Endodermal cell (in vitro differentiated cells): ENCODE measurements at regions not wholly inside any gene's neighbourhood (a gene's known extent, or its start where the extent isn't known, plus 50 kb on each side); places are given as distances from the start of the nearest gene placed in this dataset.

Experiments used
- DNase-seq: peaks from one replicate; pipeline ENCODE4 v3.0.0-alpha.2; 2017
- H3K27ac ChIP-seq: 2 replicates; pipeline ENCODE4 v1.5.1; 2013; ENCODE audit warnings: mild to moderate bottlenecking, low read depth, low read length, moderate library complexity
- H3K27me3 ChIP-seq: 2 replicates; pipeline ENCODE4 v1.6.1; 2013; ENCODE audit warnings: mild to moderate bottlenecking, low read length, moderate library complexity; ENCODE audit not compliant: insufficient read depth, control insufficient read depth, poor library complexity, severe bottlenecking
- H3K36me3 ChIP-seq: 2 replicates; pipeline ENCODE4 v1.7.0; 2013; ENCODE audit warnings: mild to moderate bottlenecking, low read length, moderate library complexity; ENCODE audit not compliant: control insufficient read depth, insufficient read depth
- H3K4me1 ChIP-seq: one replicate; pipeline ENCODE4 v1.7.0; 2013; ENCODE audit warnings: low read length; ENCODE audit not compliant: control insufficient read depth, insufficient read depth
- H3K4me3 ChIP-seq: 2 replicates; pipeline ENCODE4 v1.5.1; 2013; ENCODE audit warnings: mild to moderate bottlenecking, low read length, moderate library complexity
- H3K9ac ChIP-seq: 2 replicates; pipeline ENCODE4 v1.6.1; 2013; ENCODE audit warnings: mild to moderate bottlenecking, low read length, moderate library complexity; ENCODE audit not compliant: poor library complexity, severe bottlenecking; ENCODE audit errors: extremely low read depth
- H3K9me3 ChIP-seq: 2 replicates; pipeline ENCODE4 v1.6.1; 2013; ENCODE audit warnings: mild to moderate bottlenecking, low read length, moderate library complexity; ENCODE audit not compliant: control insufficient read depth
- H3K27ac Mint-ChIP-seq: 2 replicates; pipeline ENCODE4 v1.8.0; 2020; ENCODE audit warnings: mixed read lengths
- H3K27me3 Mint-ChIP-seq: 2 replicates; pipeline ENCODE4 v1.8.0; 2021; ENCODE audit warnings: mild to moderate bottlenecking, mixed read lengths; ENCODE audit not compliant: insufficient read depth
- H3K36me3 Mint-ChIP-seq: 2 replicates; pipeline ENCODE4 v1.8.0; 2020; ENCODE audit warnings: low read depth, mixed read lengths
- H3K4me1 Mint-ChIP-seq: 2 replicates; pipeline ENCODE4 v1.8.0; 2020; ENCODE audit warnings: mixed read lengths
- H3K4me3 Mint-ChIP-seq: 2 replicates; pipeline ENCODE4 v1.8.0; 2020; ENCODE audit warnings: mild to moderate bottlenecking, moderate library complexity, mixed read lengths
- H3K9me3 Mint-ChIP-seq: 2 replicates; pipeline ENCODE4 v1.8.0; 2020; ENCODE audit warnings: mild to moderate bottlenecking, mixed read lengths
- CTCF ChIP-seq: fragments of 200-600 bp; sonication (generic); conservative IDR thresholded peaks from 2 replicates; pipeline ENCODE4 v1.5.0; 2021; ENCODE audit warnings: antibody characterized with exemption, mild to moderate bottlenecking
- WGBS, 2 experiments: methylation state at CpG; one replicate each; pipeline versions ENCODE4 v1.1.5 to v1.1.7; 2013; ENCODE audit warnings: missing lambda C conversion rate in 2 of 2, mixed read lengths in 1 of 2; ENCODE audit not compliant: insufficient coverage in 1 of 2, insufficient read length in 1 of 2; 5-methylcytosine and 5-hydroxymethylcytosine counted together

- no peaks in the 10 kb centered on the region for H3K9me3 ChIP-seq
- no peak overlapping the region for H3K4me3 Mint-ChIP-seq
- H3K4me1 Mint-ChIP-seq: no peaks in the 10 kb centered on the region
- H3K9me3 Mint-ChIP-seq: peaks cover 9% of the 10 kb centered on the region
- DNase-seq: no peak
- peaks cover 49% of the 10 kb centered on the region for H3K27me3 Mint-ChIP-seq
- H3K27ac Mint-ChIP-seq: no peak overlapping the region
- H3K27ac ChIP-seq: no peak overlapping the region
- H3K36me3 ChIP-seq: no peaks in the 10 kb centered on the region
- H3K9ac ChIP-seq: no peak overlapping the region
- TF ChIP-seq CTCF: no peak
- no peak overlapping the region for H3K4me3 ChIP-seq
- H3K4me1 ChIP-seq: no peaks in the 10 kb centered on the region
- no peaks in the 10 kb centered on the region for H3K36me3 Mint-ChIP-seq
- peaks cover 9% of the 10 kb centered on the region for H3K27me3 ChIP-seq
- 82% methylated on average over 7 of the region's 7 CpGs for WGBS, 2 experiments
Measured at GRCh38 chr1:13878021-13878420, 178.0 kb downstream of the PRDM2 start.

GRCh38 chr1:13878451-13878850 is 178.5 kb downstream of the PRDM2 start:
- Mint-ChIP-seq H3K4me3 (no peak overlapping the region), H3K9me3 (peaks cover 9% of the 10 kb centered on the region), H3K27me3 (peaks cover 52% of the 10 kb centered on the region), H3K36me3 (no peaks in the 10 kb centered on the region), H3K27ac (no peak overlapping the region), H3K4me1 (no peaks in the 10 kb centered on the region)
- DNase-seq: no peak
- H3K4me1 ChIP-seq: no peaks in the 10 kb centered on the region
- no peak overlapping the region for H3K4me3 ChIP-seq
- no peaks in the 10 kb centered on the region for H3K36me3 ChIP-seq
- no peaks in the 10 kb centered on the region for H3K9me3 ChIP-seq
- 89 to 90% methylated on average over 8 to 9 of the region's 9 CpGs for WGBS, 2 experiments
- no peak for TF ChIP-seq CTCF
- no peak overlapping the region for H3K9ac ChIP-seq
- H3K27ac ChIP-seq: no peak overlapping the region
- H3K27me3 ChIP-seq: peaks cover 14% of the 10 kb centered on the region

GRCh38 chr1:13881385-13882088 is 181.5 kb downstream of the PRDM2 start:
- Mint-ChIP-seq H3K4me1 (no peaks in the 10 kb centered on the region), H3K36me3 (no peaks in the 10 kb centered on the region), H3K4me3 (no peak overlapping the region), H3K27me3 (peaks cover 68% of the 10 kb centered on the region), H3K9me3 (peaks cover 2% of the 10 kb centered on the region), H3K27ac (no peak overlapping the region)
- Histone ChIP-seq H3K4me1 (no peaks in the 10 kb centered on the region), H3K9me3 (no peaks in the 10 kb centered on the region), H3K9ac (no peak overlapping the region), H3K4me3 (no peak overlapping the region), H3K27me3 (peaks cover 44% of the 10 kb centered on the region), H3K36me3 (no peaks in the 10 kb centered on the region), H3K27ac (no peak overlapping the region)
- DNase-seq: no peak
- 85% methylated on average over 4 of the region's 5 CpGs; no CpG with 5 or more reads in 1 of the 2 experiments for WGBS, 2 experiments
- no peak for TF ChIP-seq CTCF
